Activated B cell treated with CpG ODN at 0.5 μM for 24 hours (primary cell): ENCODE measurements at regions not wholly inside any gene's neighbourhood (a gene's known extent, or its start where the extent isn't known, plus 50 kb on each side); places are given as distances from the start of the nearest gene placed in this dataset.

ENCODE experiments used
- ATAC-seq: fragments of 200-7000 bp; cut with Tn5 transposase; one replicate; pipeline ENCODE4 v1.10.0; 2021; ENCODE audit warnings: low read depth, mild to moderate bottlenecking, moderate library complexity
- CTCF ChIA-PET: fragments of 350-600 bp; sonication (Branson Sonifier 250); formaldehyde crosslinking; loops from one replicate; lab custom pipeline; 2021; ENCODE audit warnings: antibody characterized with exemption; lab: Charles Lee
- POLR2A ChIA-PET: fragments of 350-600 bp; sonication (Branson Sonifier 250); formaldehyde crosslinking; loops from one replicate; lab custom pipeline; 2021; ENCODE audit warnings: antibody characterized with exemption; lab: Charles Lee
- DNase-seq: peaks from one replicate; pipeline ENCODE4 v3.0.0; 2022
- H3K27ac Mint-ChIP-seq: one replicate; pipeline ENCODE4 v1.8.0; 2020; ENCODE audit warnings: mixed read lengths
- H3K27me3 Mint-ChIP-seq: one replicate; pipeline ENCODE4 v1.8.0; 2021; ENCODE audit warnings: mixed read lengths
- H3K36me3 Mint-ChIP-seq: one replicate; pipeline ENCODE4 v1.8.0; 2021; ENCODE audit warnings: low read depth, mixed read lengths
- H3K4me1 Mint-ChIP-seq: one replicate; pipeline ENCODE4 v1.8.0; 2021; ENCODE audit warnings: mixed read lengths
- H3K4me3 Mint-ChIP-seq: one replicate; pipeline ENCODE4 v1.8.0; 2020; ENCODE audit warnings: mild to moderate bottlenecking, mixed read lengths
- H3K9me3 Mint-ChIP-seq: one replicate; pipeline ENCODE4 v1.8.0; 2020; ENCODE audit warnings: mixed read lengths
- intact Hi-C: fragments of 100-400 bp; cut with micrococcal nuclease; formaldehyde crosslinking; loops from one replicate; pipeline ENCODE4 v1.15.1; 2024
- TF ChIP-seq, protein P1 (sequence below): fragments of 200-600 bp; IDR thresholded peaks from one replicate; pipeline ENCODE4 v1.8.0; 2022; ENCODE audit warnings: antibody characterized with exemption, mild to moderate bottlenecking

DNA sequence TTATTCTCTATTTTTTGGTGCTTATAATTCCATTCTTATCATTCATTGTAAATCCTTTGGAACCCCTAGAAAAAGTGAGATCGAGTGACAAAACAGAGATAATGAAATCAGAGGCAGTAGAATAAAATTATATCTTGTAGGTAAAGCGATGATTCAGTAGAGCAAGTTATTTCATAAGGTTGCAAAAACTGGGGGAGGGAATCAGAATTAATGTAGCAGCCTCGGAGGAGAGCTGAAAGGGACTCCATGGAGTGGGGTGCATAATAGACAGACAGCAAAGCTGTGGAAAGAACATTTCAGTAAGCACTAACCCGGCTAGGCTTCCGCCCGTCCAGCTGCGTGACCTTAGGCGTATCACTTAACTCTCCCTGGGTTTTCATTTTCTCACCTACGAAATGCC, 289.7 kb downstream of the EN1 start:
- no peak for ATAC-seq
- Mint-ChIP-seq H3K4me3 (no peak overlapping the region), H3K36me3 (no peaks in the 10 kb centered on the region), H3K27me3 (peaks cover 3% of the 10 kb centered on the region), H3K4me1 (no peaks in the 10 kb centered on the region), H3K9me3 (no peaks in the 10 kb centered on the region), H3K27ac (no peak overlapping the region)
- POLR2A ChIA-PET: no interaction called here
- no peak for DNase-seq
- TF ChIP-seq, protein P1, sequence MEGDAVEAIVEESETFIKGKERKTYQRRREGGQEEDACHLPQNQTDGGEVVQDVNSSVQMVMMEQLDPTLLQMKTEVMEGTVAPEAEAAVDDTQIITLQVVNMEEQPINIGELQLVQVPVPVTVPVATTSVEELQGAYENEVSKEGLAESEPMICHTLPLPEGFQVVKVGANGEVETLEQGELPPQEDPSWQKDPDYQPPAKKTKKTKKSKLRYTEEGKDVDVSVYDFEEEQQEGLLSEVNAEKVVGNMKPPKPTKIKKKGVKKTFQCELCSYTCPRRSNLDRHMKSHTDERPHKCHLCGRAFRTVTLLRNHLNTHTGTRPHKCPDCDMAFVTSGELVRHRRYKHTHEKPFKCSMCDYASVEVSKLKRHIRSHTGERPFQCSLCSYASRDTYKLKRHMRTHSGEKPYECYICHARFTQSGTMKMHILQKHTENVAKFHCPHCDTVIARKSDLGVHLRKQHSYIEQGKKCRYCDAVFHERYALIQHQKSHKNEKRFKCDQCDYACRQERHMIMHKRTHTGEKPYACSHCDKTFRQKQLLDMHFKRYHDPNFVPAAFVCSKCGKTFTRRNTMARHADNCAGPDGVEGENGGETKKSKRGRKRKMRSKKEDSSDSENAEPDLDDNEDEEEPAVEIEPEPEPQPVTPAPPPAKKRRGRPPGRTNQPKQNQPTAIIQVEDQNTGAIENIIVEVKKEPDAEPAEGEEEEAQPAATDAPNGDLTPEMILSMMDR: no peak
- CTCF ChIA-PET: no interaction called here
- intact Hi-C loops: no loop called here

DNA sequence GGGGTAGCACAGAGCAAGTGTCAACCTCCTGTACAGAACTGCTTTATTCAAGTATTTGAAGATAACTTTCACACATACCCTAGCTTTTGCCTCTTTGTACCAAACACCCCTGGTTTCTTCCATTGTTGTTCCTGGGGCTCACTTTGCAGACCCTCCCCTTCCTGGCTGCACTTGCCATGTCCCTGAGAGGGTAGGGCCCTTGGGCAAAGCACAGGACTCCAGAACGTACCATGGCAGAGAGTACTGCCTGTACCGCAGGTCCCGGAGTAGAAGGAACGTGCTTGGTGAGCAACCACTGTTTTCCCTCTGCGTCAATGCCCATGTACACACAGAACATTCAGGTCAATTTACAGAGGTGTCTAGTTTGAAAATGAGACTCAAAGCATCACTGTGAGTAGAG, 290.4 kb downstream of the EN1 start:
- Mint-ChIP-seq H3K27me3 (peaks cover 3% of the 10 kb centered on the region), H3K4me1 (no peaks in the 10 kb centered on the region), H3K27ac (no peak overlapping the region), H3K4me3 (no peak overlapping the region), H3K36me3 (no peaks in the 10 kb centered on the region), H3K9me3 (no peaks in the 10 kb centered on the region)
- intact Hi-C loops: no loop called here
- ChIA-PET POLR2A (no interaction called here), CTCF (no interaction called here)
- ATAC-seq (no peak), DNase-seq (no peak)
- TF ChIP-seq, protein P1: no peak

DNA sequence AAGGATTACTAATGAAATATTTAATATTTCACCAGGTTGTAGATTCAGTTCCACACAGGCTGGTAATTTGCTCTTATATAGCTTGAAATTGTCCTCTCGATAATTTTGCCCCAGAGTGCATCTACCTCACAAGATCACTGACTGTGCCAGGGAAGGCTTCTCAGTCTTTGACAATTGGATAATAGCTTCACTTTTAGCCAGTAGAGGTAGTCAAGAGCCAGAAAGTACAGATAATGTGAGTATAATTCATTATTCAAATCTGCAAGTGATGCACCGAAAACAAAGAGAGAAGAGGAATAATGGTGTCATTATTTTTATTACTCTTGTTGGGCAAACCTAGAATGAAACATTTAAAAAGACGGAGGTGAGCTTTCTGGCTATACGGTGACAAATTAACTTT, 292.8 kb downstream of the EN1 start:
- Mint-ChIP-seq H3K27me3 (peaks cover 3% of the 10 kb centered on the region), H3K36me3 (no peaks in the 10 kb centered on the region), H3K9me3 (no peaks in the 10 kb centered on the region), H3K27ac (no peak overlapping the region), H3K4me1 (no peaks in the 10 kb centered on the region), H3K4me3 (no peak overlapping the region)
- CTCF ChIA-PET: no interaction called here
- ATAC-seq (no peak), DNase-seq (no peak)
- intact Hi-C loops: no loop called here
- TF ChIP-seq, protein P1: no peak
- POLR2A ChIA-PET: no interaction called here

DNA sequence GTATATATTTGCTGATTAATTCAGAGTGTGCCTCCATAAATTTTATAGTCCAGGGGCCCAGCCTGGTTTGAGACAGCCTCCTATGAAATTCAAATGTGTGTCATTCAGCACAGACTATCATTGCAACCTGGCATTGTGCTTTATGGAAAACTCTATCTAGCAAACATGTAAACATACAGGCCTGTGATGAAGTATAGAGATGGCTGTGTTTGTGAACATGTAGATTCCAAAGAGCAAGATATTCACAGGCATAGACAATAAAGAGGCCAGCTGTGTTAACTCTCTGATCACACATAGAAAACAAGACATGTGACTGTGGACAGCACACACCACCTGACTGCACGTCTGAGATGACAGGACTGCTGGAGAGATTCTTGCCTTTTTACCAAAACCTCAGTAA, 297.9 kb downstream of the EN1 start:
- ATAC-seq: no peak
- H3K9me3 Mint-ChIP-seq: no peaks in the 10 kb centered on the region
- H3K27me3 Mint-ChIP-seq: no peaks in the 10 kb centered on the region
- H3K4me1 Mint-ChIP-seq: no peaks in the 10 kb centered on the region
- ChIA-PET CTCF (no interaction called here), POLR2A (no interaction called here)
- H3K4me3 Mint-ChIP-seq: no peak overlapping the region
- intact Hi-C loops: no loop called here
- no peaks in the 10 kb centered on the region for H3K36me3 Mint-ChIP-seq
- no peak overlapping the region for H3K27ac Mint-ChIP-seq
- no peak for DNase-seq
- TF ChIP-seq, protein P1: no peak

DNA sequence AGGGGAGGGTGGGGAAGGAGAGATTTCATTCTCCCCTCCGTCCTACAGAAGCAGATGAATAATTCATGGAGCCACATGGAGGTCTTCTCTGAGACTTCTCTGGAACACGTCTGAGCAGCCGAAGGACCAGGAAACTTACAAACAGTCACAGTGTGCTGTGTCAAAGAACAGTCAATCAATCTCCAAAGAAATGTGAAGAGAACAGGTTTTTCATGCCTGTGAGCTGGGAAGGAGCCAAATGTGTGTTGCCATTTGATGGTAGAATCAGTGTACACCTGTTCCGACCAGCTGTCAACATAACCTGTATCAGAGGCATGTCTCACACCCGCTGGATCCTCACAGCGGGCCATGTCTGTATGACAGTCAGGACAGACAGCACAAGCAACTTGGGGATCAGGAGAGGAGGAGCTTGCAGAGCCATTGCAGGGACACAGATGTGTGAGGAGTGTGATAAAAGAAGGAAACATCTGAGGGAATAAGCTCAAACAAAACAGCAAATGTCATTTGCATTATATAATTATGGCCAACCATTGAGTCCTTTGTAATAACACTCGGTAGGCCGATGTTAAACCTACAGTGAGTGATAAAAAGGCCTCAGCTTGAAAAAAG, 298.5 kb downstream of the EN1 start:
- POLR2A ChIA-PET: no interaction called here

More for the DNA sequence above, 298.5 kb downstream of the EN1 start:
- Mint-ChIP-seq H3K9me3 (no peaks in the 10 kb centered on the region), H3K36me3 (no peaks in the 10 kb centered on the region), H3K27me3 (no peaks in the 10 kb centered on the region), H3K4me1 (no peaks in the 10 kb centered on the region), H3K4me3 (no peak overlapping the region), H3K27ac (no peak overlapping the region)
- TF ChIP-seq, protein P1: no peak
- DNase-seq (no peak), ATAC-seq (no peak)
- intact Hi-C loops: no loop called here
- CTCF ChIA-PET: no interaction called here
